Upper lobe of left lung (tissue), 4 donors: ENCODE measurements at regions not wholly inside any gene's neighbourhood (a gene's known extent, or its start where the extent isn't known, plus 50 kb on each side); places are given as distances from the start of the nearest gene placed in this dataset.

Source experiments
- CTCF ChIP-seq, 6 experiments: fragments of 450-650 bp in 4 of 6; fragments of 200-600 bp in 2 of 6; sonication (generic) in 2 of 6; IDR thresholded peaks; one replicate each; pipeline ENCODE4 v1.5.1; 2016 to 2019; ENCODE audit warnings: antibody characterized with exemption in 6 of 6
- EP300 ChIP-seq, 4 donors: sonication (generic); formaldehyde crosslinking; IDR thresholded peaks; one replicate each; pipeline ENCODE4 v1.5.1; 2017; ENCODE audit warnings: antibody characterized with exemption in 4 of 4, control low read depth in 2 of 4
- POLR2A ChIP-seq, 4 donors: fragments of 450-650 bp; IDR thresholded peaks; one replicate each; pipeline ENCODE4 v1.5.1; 2016 to 2017; ENCODE audit warnings: antibody characterized with exemption in 4 of 4, mild to moderate bottlenecking in 2 of 4
- POLR2AphosphoS5 ChIP-seq, 2 donors: sonication (generic); formaldehyde crosslinking; IDR thresholded peaks; one replicate each; pipeline ENCODE4 v1.5.1; 2017; ENCODE audit warnings: antibody characterized with exemption in 2 of 2

DNA sequence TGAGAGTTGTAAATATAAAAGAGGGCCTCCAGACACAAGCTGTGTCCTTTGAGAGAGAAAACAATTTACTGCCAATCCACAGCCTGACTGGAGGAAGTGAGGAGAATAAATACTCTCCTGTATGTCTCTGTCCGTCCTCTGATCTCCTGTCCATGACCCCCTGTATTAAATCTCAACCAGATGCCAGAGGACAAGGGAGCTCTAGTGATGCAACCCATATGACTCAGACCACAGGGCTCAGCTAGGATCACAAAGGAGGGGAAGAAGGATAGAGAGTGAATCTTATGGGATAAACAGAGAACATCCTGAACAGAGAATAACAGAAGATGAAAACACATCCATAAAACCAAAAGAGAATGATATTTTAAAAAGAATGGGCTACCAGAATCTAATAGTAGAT, 482.6 kb downstream of the PLOD2 start:
- no peak for TF ChIP-seq CTCF (IDR thresholded peaks at IDR 0.05)
- no peak for TF ChIP-seq POLR2A (IDR thresholded peaks at IDR 0.05)
- TF ChIP-seq POLR2AphosphoS5 (IDR thresholded peaks at IDR 0.05), result no peak
- no peak for TF ChIP-seq EP300 (IDR thresholded peaks at IDR 0.05)
